ENCODE measurements at regions not wholly inside any gene's neighbourhood (a gene's known extent, or its start where the extent isn't known, plus 50 kb on each side); places are given as distances from the start of the nearest gene placed in this dataset.

DNA sequence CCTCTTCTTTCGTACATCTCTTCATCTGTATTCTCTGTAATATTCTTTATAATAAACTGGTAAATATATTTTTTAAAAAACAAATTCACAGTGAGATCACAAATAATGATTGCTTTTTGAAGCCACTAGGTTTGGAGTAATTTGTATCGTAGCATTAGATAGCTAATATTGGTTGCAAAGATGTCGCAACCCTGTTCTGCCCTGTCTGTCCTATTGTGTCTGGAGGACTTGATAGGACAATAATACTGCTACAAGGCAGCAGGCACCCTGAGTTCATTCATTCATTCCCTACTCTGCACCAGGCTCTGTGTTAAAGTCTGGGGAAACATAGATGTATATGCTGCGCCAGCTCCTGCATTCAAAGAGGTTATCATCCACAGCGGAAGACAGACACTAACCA, 206.7 kb upstream of the KLF4 start:
- TF ChIP-seq, protein P1, sequence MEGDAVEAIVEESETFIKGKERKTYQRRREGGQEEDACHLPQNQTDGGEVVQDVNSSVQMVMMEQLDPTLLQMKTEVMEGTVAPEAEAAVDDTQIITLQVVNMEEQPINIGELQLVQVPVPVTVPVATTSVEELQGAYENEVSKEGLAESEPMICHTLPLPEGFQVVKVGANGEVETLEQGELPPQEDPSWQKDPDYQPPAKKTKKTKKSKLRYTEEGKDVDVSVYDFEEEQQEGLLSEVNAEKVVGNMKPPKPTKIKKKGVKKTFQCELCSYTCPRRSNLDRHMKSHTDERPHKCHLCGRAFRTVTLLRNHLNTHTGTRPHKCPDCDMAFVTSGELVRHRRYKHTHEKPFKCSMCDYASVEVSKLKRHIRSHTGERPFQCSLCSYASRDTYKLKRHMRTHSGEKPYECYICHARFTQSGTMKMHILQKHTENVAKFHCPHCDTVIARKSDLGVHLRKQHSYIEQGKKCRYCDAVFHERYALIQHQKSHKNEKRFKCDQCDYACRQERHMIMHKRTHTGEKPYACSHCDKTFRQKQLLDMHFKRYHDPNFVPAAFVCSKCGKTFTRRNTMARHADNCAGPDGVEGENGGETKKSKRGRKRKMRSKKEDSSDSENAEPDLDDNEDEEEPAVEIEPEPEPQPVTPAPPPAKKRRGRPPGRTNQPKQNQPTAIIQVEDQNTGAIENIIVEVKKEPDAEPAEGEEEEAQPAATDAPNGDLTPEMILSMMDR (IDR thresholded peaks at IDR 0.05; ENCODE audit: low read depth, low read length, poor library complexity, severe bottlenecking): no peak
- no peak for TF ChIP-seq EZH2phosphoT487 (IDR thresholded peaks at IDR 0.05; ENCODE audit: borderline replicate concordance, low read length)
